BLaER1 treated with 17β-estradiol and CSF1 and Interleukin-3, amounts not matched to agents 10 nM and 100 nM (cell line): ENCODE measurements at regions not wholly inside any gene's neighbourhood (a gene's known extent, or its start where the extent isn't known, plus 50 kb on each side); places are given as distances from the start of the nearest gene placed in this dataset.

ENCODE experiments used
- H3K27ac ChIP-seq, 11 experiments: shearing (Covaris generic); formaldehyde crosslinking; 2 replicates each; pipeline ENCODE4 v1.8.1; 2022
- H3K27me3 ChIP-seq, 11 experiments: shearing (Covaris generic); formaldehyde crosslinking; 2 replicates each; pipeline ENCODE4 v1.8.1; 2022
- H3K36me3 ChIP-seq, 11 experiments: shearing (Covaris generic); formaldehyde crosslinking; 2 replicates each; pipeline ENCODE4 v1.8.1; 2022
- H3K4me1 ChIP-seq, 10 experiments: shearing (Covaris generic); formaldehyde crosslinking; 2 replicates each; pipeline ENCODE4 v1.8.1; 2022
- H3K4me2 ChIP-seq, 11 experiments: shearing (Covaris generic); formaldehyde crosslinking; 2 replicates each; pipeline ENCODE4 v1.8.1; 2022
- H3K4me3 ChIP-seq, 10 experiments: shearing (Covaris generic); formaldehyde crosslinking; 2 replicates each; pipeline ENCODE4 v1.8.1; 2022
- H3K9ac ChIP-seq, 11 experiments: shearing (Covaris generic); formaldehyde crosslinking; 2 replicates each; pipeline ENCODE4 v1.8.1; 2022
- H3K9me3 ChIP-seq, 11 experiments: shearing (Covaris generic); formaldehyde crosslinking; replicated peaks in 1 of 11; 2 replicates each; pipeline ENCODE4 v1.8.1; 2022
- H4K20me1 ChIP-seq, 11 experiments: shearing (Covaris generic); formaldehyde crosslinking; 2 replicates each; pipeline ENCODE4 v1.8.1; 2022
- Cebpa-rat ChIP-seq, 11 experiments: shearing (Covaris generic); IDR thresholded peaks; 2 replicates each; pipeline ENCODE4 v1.8.1; 2022

DNA sequence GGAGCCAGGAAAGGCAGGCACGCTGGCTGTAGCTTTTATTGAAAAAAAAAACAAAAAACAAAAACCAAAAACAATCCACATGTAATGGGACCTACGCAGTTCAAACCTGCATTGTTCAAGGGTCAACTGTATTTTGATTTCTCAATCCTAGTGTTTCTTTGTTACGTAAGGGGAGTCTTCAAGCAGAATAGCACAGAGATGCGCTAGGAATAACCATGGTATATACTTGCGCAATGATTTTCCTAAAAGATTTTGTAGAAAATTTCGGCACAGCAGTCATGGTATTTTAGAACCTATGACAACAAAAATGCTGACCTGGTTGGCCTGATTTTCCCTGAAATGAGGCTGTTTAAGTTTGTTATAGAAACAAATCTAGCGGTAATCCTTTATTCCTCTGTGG, 1110.5 kb upstream of the WWC1 start:
- TF ChIP-seq Cebpa-rat (IDR thresholded peaks at IDR 0.05): peak in 3 of 11 experiments; percentile 24 to 55 (median 44); a peak in 2 of 22 replicates
- H3K9me3 ChIP-seq: peaks cover 0 to 39% (median 13%) of the 10 kb centered on the region in 11 experiments; a peak in 16 of 22 replicates
- H3K36me3 ChIP-seq: no peaks in the 10 kb centered on the region
- H3K4me2 ChIP-seq: no peak overlapping the region
- H3K4me1 ChIP-seq: peaks cover 0 to 5% (median 0%) of the 10 kb centered on the region in 10 experiments; a peak in 7 of 20 replicates
- no peaks in the 10 kb centered on the region for H4K20me1 ChIP-seq
- H3K27ac ChIP-seq: no peak overlapping the region
- H3K9ac ChIP-seq: no peak overlapping the region
- no peaks in the 10 kb centered on the region for H3K27me3 ChIP-seq
- no peak overlapping the region for H3K4me3 ChIP-seq

DNA sequence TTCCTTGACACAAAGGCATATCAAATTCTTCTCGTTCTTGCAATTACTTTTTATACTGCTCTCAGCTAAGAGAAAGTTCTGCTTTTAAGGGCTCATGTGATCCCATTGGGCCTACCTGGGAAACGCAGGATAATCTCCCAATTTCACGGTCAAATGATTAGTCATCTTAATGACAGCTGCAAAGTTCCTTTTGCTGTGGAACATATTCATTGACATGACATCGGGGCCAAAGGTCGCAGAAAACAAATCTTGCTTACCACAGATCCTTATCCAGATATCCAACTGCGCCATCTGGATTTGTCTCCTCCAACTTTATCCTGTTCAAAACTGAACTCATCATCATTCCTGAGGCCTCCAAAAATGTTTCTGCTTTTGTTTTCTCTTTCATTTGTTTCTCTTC, 1085.6 kb upstream of the WWC1 start:
- no peak overlapping the region for H3K9ac ChIP-seq
- H3K4me2 ChIP-seq: no peak overlapping the region
- H3K4me3 ChIP-seq: no peak overlapping the region
- no peaks in the 10 kb centered on the region for H3K4me1 ChIP-seq
- H3K9me3 ChIP-seq: peaks cover 0 to 12% (median 6%) of the 10 kb centered on the region in 11 experiments; a peak in 7 of 22 replicates
- TF ChIP-seq Cebpa-rat (IDR thresholded peaks at IDR 0.05): no peak
- no peaks in the 10 kb centered on the region for H3K27me3 ChIP-seq
- no peaks in the 10 kb centered on the region for H4K20me1 ChIP-seq
- no peak overlapping the region for H3K27ac ChIP-seq
- no peaks in the 10 kb centered on the region for H3K36me3 ChIP-seq

DNA sequence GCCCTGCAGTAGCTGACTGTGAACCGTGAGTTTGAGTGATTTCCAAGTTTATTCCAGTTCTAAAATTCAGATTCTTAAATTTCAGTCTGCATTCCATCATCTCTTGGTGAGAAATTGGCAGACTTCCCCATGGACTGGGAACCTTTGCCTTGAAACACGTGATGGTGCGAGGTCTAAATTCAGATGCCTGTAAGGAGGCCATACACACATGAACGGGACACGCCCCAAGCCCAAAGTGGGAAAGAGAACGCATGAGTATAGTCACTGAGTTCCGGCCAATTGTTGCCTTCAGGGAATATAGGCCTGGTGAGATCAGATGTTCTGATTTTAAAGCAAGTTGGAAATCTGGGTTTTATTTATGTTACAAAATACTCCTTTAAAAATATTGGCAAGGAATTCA, 1084.4 kb upstream of the WWC1 start:
- H3K9ac ChIP-seq: no peak overlapping the region
- H3K4me1 ChIP-seq: no peaks in the 10 kb centered on the region
- H3K27ac ChIP-seq: no peak overlapping the region
- H3K36me3 ChIP-seq: no peaks in the 10 kb centered on the region
- no peak overlapping the region for H3K4me3 ChIP-seq
- no peaks in the 10 kb centered on the region for H4K20me1 ChIP-seq
- H3K4me2 ChIP-seq: no peak overlapping the region
- no peak for TF ChIP-seq Cebpa-rat (IDR thresholded peaks at IDR 0.05)
- H3K9me3 ChIP-seq: peaks cover 0 to 12% (median 6%) of the 10 kb centered on the region in 11 experiments; a peak in 7 of 22 replicates
- H3K27me3 ChIP-seq: no peaks in the 10 kb centered on the region

DNA sequence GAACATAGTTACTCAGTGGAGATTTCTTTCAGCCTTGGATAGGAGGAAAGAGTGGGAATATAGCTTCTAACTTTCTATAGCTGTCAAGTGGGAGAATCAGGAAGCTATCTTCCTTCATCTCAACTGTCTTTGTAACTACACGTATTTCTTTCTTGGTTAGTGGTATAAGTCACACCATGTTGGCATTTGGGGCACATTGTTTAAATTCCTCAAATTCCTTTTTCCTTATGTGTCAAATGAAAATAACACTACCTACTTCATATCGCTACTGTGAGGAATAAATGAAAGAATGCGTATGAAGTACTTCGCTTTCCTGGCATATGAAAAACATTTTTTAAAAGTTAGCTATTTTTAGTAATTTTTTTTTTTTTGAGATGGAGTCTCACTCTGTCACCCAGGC, 1082.5 kb upstream of the WWC1 start:
- Histone ChIP-seq H3K4me2 (no peak overlapping the region), H3K9ac (no peak overlapping the region), H3K4me1 (no peaks in the 10 kb centered on the region), H3K27ac (no peak overlapping the region), H3K27me3 (no peaks in the 10 kb centered on the region), H3K36me3 (no peaks in the 10 kb centered on the region), H3K9me3 (peaks cover 0 to 12% (median 6%) of the 10 kb centered on the region in 11 experiments; a peak in 7 of 22 replicates), H4K20me1 (no peaks in the 10 kb centered on the region), H3K4me3 (no peak overlapping the region)
- TF ChIP-seq Cebpa-rat (IDR thresholded peaks at IDR 0.05): no peak

DNA sequence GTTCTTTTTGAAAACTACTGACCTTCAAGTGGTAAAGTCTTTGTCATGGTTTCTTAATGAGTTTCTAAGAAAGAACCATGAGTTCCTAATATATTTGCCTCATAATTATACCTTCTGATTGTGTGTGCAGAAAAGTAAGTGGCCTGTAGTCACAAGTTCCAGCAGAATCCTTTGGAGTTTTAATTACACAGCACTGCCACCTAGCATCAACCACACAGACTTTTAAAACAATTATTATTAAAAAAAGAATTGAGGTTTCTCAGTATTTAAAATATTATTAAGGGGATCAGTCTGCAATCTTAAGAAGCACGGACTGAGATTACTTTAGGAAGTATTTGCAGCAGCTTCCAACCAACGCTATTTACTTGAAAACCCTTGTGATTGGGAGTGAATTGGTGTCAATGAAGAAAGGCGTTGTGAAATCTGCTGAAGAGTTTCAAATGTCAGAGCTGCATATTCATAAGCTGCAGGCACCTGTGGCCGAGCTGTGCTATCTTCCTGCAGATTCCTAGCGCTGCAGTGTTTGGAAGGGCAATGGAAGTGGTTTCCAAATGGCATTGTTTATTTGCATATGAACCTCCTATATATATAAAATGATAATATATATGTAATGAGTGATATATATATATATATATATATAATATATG, 1074.2 kb upstream of the WWC1 start:
- no peaks in the 10 kb centered on the region; a peak in 1 of 22 replicates for H3K9me3 ChIP-seq

GRCh38 chr5:167219298-167219697, 1072.1 kb upstream of the WWC1 start:
- H3K9ac ChIP-seq: no peak overlapping the region

More for the DNA sequence above, 1074.2 kb upstream of the WWC1 start:
- H3K4me2 ChIP-seq: no peak overlapping the region
- H3K4me1 ChIP-seq: no peaks in the 10 kb centered on the region
- no peak overlapping the region for H3K9ac ChIP-seq
- H3K4me3 ChIP-seq: no peak overlapping the region
- no peaks in the 10 kb centered on the region for H3K27me3 ChIP-seq
- no peak for TF ChIP-seq Cebpa-rat (IDR thresholded peaks at IDR 0.05)
- no peak overlapping the region for H3K27ac ChIP-seq
- H4K20me1 ChIP-seq: no peaks in the 10 kb centered on the region
- no peaks in the 10 kb centered on the region for H3K36me3 ChIP-seq

DNA sequence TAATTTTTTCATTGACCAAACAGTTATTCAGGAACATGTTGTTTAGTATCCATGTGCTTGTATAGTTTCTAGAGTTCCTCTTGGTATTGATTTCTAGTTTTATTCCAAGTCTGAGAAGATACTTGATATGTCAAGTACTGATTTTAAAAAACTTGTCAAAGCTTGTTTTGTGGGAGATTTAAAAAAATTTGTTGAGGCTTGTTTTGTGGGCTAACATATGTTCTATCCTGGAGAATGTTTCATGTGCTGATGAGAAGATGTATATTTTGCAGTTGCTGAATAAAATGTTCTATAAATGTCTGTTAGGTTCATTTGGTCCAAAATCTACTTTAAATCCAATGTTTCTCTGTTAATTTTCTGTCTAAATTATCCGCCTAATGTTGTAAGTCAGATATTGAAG, 1065.1 kb upstream of the WWC1 start:
- Histone ChIP-seq H3K36me3 (peaks cover 0 to 3% (median 0%) of the 10 kb centered on the region in 11 experiments; a peak in 1 of 22 replicates), H3K4me3 (no peak overlapping the region), H4K20me1 (no peaks in the 10 kb centered on the region), H3K9ac (no peak overlapping the region), H3K9me3 (peaks cover 39 to 49% (median 43%) of the 10 kb centered on the region in 11 experiments), H3K4me1 (no peaks in the 10 kb centered on the region), H3K27me3 (no peaks in the 10 kb centered on the region), H3K4me2 (no peak overlapping the region), H3K27ac (no peak overlapping the region)
- no peak for TF ChIP-seq Cebpa-rat (IDR thresholded peaks at IDR 0.05)

More at GRCh38 chr5:167219298-167219697, 1072.1 kb upstream of the WWC1 start:
- Histone ChIP-seq H3K9me3 (no peaks in the 10 kb centered on the region; a peak in 1 of 22 replicates), H4K20me1 (no peaks in the 10 kb centered on the region), H3K4me3 (no peak overlapping the region), H3K27ac (no peak overlapping the region), H3K4me1 (no peaks in the 10 kb centered on the region), H3K27me3 (no peaks in the 10 kb centered on the region), H3K36me3 (no peaks in the 10 kb centered on the region), H3K4me2 (no peak overlapping the region)
- TF ChIP-seq Cebpa-rat (IDR thresholded peaks at IDR 0.05): no peak

GRCh38 chr5:167228134-167228533, 1063.3 kb upstream of the WWC1 start:
- Histone ChIP-seq H3K27me3 (no peaks in the 10 kb centered on the region), H3K36me3 (peaks cover 0 to 3% (median 0%) of the 10 kb centered on the region in 11 experiments; a peak in 1 of 22 replicates), H3K4me3 (no peak overlapping the region), H3K9me3 (peaks cover 43 to 60% (median 49%) of the 10 kb centered on the region in 11 experiments), H4K20me1 (no peaks in the 10 kb centered on the region), H3K4me1 (no peaks in the 10 kb centered on the region), H3K4me2 (no peak overlapping the region), H3K27ac (no peak overlapping the region), H3K9ac (no peak overlapping the region)
- no peak for TF ChIP-seq Cebpa-rat (IDR thresholded peaks at IDR 0.05)

DNA sequence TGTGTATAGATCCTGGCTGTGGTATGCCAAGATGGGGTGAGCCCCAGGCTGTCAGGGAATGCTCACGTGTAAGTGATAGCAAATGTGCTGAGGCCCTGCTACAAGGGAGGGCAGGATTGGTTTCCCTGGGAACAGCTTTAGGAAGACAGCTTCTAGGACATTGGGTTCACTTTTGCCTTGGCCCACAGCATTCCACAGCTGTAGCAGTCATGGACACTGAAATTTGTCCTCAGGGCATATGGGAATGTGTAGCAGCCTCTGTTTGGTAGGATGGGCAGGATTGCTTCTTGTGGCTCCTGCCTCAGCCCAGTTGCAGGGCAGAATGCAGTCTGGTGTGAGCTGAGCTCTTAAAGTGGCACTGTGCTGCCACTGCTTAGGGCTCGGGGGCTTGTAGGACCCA, 1061.7 kb upstream of the WWC1 start:
- no peak overlapping the region for H3K4me2 ChIP-seq

DNA sequence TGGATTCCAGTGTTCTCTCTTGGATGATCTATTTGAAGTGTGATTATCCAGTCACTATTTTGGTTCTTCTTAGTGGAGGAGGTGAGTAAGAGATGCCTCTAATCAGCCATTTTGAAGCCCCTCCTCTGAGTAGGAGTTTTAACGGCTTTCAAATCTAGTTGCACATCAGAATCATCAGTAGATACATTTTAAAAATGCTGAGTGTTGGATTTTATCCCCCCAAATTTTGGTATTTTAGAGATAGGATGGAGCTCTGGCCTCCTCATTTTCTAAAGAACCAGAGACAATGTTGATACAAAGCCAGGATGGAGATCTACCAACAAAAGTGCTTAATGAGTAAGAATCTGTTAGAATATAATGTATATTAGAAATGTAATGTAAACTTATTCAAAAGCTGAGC, 1061.0 kb upstream of the WWC1 start:
- Histone ChIP-seq H3K27me3 (no peaks in the 10 kb centered on the region), H3K9me3 (peaks cover 45 to 65% (median 54%) of the 10 kb centered on the region in 11 experiments), H3K9ac (no peak overlapping the region), H3K4me1 (no peaks in the 10 kb centered on the region), H3K27ac (no peak overlapping the region), H3K36me3 (peaks cover 0 to 3% (median 0%) of the 10 kb centered on the region in 11 experiments; a peak in 1 of 22 replicates), H3K4me2 (no peak overlapping the region), H4K20me1 (no peaks in the 10 kb centered on the region), H3K4me3 (no peak overlapping the region)
- TF ChIP-seq Cebpa-rat (IDR thresholded peaks at IDR 0.05): no peak

More for the DNA sequence above, 1061.7 kb upstream of the WWC1 start:
- no peak overlapping the region for H3K27ac ChIP-seq
- H3K9me3 ChIP-seq: peaks cover 45 to 60% (median 49%) of the 10 kb centered on the region in 11 experiments
- peak overlapping the region in 1 of 10 experiments; percentile 10; a peak in 1 of 20 replicates for H3K4me3 ChIP-seq
- H3K9ac ChIP-seq: no peak overlapping the region
- H3K36me3 ChIP-seq: peaks cover 0 to 3% (median 0%) of the 10 kb centered on the region in 11 experiments; a peak in 1 of 22 replicates
- no peaks in the 10 kb centered on the region for H3K27me3 ChIP-seq
- no peak for TF ChIP-seq Cebpa-rat (IDR thresholded peaks at IDR 0.05)
- no peaks in the 10 kb centered on the region for H4K20me1 ChIP-seq
- no peaks in the 10 kb centered on the region for H3K4me1 ChIP-seq
